Mammary epithelial cell (primary cell): ENCODE measurements at regions not wholly inside any gene's neighbourhood (a gene's known extent, or its start where the extent isn't known, plus 50 kb on each side); places are given as distances from the start of the nearest gene placed in this dataset.

ENCODE experiments used
- EZH2 ChIP-seq: IDR thresholded peaks from 2 replicates; pipeline ENCODE4 v1.6.1; 2012; ENCODE audit warnings: low read length, inconsistent platforms, borderline replicate concordance
- TF ChIP-seq, protein P1 (sequence below), 2 donors: IDR thresholded peaks in 1 of 2; conservative IDR thresholded peaks in 1 of 2; 2 replicates each; pipeline ENCODE4 v1.5.1; 2011 to 2012; ENCODE audit warnings: inconsistent platforms in 2 of 2, low read length in 2 of 2, mild to moderate bottlenecking in 2 of 2, control low read depth in 1 of 2, low read depth in 1 of 2; ENCODE audit not compliant: insufficient read depth in 1 of 2; ENCODE audit errors: extremely low read depth in 1 of 2

DNA sequence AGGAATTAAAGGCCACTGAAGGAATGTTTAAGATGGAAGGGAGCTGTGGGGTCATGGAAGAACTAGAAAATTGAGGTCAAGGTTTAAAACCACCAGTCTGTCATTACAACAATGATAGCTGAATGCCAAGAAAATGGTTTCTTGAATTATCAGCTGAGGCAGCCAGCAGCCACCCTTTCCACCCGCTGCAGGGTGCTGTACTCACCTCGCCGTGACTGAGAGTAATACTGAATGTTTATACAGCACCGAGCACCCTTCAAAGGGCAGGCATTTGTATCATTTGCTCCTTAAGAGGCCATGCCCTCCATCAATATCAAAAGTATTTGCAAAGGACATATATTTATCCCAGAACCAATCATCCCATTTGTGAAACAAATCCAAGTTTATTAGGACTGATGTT lies 402.8 kb downstream of the VPS13C start:
- TF ChIP-seq, protein P1, sequence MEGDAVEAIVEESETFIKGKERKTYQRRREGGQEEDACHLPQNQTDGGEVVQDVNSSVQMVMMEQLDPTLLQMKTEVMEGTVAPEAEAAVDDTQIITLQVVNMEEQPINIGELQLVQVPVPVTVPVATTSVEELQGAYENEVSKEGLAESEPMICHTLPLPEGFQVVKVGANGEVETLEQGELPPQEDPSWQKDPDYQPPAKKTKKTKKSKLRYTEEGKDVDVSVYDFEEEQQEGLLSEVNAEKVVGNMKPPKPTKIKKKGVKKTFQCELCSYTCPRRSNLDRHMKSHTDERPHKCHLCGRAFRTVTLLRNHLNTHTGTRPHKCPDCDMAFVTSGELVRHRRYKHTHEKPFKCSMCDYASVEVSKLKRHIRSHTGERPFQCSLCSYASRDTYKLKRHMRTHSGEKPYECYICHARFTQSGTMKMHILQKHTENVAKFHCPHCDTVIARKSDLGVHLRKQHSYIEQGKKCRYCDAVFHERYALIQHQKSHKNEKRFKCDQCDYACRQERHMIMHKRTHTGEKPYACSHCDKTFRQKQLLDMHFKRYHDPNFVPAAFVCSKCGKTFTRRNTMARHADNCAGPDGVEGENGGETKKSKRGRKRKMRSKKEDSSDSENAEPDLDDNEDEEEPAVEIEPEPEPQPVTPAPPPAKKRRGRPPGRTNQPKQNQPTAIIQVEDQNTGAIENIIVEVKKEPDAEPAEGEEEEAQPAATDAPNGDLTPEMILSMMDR (conservative IDR thresholded peaks at IDR 0.05 in 1 of 2, IDR thresholded peaks at IDR 0.05 in 1 of 2; ENCODE audit: extremely low read depth in 1 of 2, insufficient read depth in 1 of 2, low read depth in 1 of 2, low read length in 2 of 2), result no peak
- no peak for TF ChIP-seq EZH2
